AG09319 (cell line): ENCODE measurements at regions not wholly inside any gene's neighbourhood (a gene's known extent, or its start where the extent isn't known, plus 50 kb on each side); places are given as distances from the start of the nearest gene placed in this dataset.
"Not testable (repeated sequence)": the region's sequence is repeated elsewhere in the genome, so short reads cannot be mapped to it uniquely, and the experiment has no call there.

Experiments
- DNase-seq: peaks from one replicate; pipeline ENCODE4 v3.0.0-alpha.2; 2010; ENCODE audit warnings: low read depth; ENCODE audit errors: extremely low read depth
- CTCF ChIP-seq: IDR thresholded peaks from 2 replicates; pipeline ENCODE4 v1.5.1; 2011; ENCODE audit warnings: low read depth, mild to moderate bottlenecking, inconsistent platforms, low read length, moderate library complexity

DNA sequence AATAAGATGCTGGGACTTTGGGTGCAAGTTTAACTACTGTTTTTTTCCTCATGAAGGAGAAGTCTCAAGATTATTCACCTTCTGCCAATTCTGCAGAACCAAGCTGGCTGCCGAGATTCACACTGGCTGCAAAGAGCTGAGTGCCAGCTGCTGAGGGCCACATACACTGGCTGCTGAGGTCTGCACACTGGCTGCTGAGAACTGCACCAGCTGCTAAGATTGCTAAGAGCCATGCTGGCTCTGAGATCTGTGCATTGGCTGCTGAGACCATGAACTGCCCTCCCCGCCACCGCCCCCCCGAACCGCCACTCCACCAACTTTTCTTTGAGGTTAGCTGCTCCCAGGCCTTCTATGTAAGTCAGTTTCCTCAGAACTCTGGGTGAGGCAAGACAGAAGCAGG lies 330.3 kb downstream of the CBLL2 start:
- DNase-seq: no peak
- no peak for TF ChIP-seq CTCF

DNA sequence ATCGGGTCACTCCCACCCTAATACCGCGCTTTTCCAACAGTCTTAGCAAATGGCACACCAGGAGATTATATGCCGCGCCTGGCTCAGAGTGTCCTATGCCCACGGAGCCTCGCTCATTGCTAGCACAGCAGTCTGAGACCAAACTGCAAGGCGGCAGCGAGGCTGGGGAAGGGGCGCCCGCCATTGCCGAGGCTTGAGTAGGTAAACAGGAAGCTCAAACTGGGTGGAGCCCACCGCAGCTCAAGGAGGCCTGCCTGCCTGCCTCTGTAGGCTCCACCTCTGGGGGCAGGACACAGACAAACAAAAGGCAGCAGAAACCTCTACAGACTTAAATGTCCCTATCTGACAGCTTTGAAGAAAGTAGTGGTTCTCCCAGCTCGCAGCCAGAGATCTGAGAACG lies 336.7 kb downstream of the CBLL2 start:
- not testable (repeated sequence) for DNase-seq

DNA sequence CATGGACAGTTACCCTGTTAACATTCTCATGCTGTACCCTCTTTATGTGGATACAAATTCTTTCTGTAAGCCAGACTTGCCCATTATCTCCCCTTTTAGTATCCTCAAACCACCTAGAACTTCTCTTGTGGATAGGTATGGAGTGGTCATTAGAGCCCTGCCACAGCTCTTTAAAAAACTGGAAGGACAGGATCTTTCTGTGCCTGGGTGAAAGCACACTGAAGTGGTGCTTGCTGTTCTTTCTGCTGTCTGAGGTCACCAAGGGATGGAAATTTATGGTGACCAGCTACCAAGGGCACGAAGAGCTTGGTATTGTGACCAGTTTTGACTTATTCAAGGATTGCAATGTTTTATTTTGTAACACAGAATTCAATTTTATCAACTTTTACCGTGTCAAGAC lies 344.2 kb downstream of the CBLL2 start:
- no peak for TF ChIP-seq CTCF
- no peak for DNase-seq

DNA sequence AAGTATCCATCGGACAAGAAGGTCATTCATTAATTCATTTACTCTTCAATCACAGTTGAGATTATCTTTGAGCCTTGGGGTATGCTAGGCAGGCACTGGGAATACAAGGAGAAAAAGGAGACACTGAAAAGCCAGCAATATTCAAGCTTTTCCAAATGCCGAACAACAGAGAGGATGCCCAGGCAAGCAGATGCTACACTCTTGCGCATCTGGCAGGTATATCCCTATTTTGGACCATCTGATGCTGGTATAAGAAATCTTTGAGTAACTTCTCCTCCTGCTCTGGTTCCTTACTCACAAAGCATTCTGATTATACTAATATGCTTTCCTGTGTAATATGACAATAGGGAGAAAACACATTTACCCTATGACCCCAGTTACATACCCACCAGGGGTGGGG lies 354.9 kb downstream of the CBLL2 start:
- TF ChIP-seq CTCF: no peak
- DNase-seq: no peak

- TF ChIP-seq CTCF: no peak
- DNase-seq: no peak
Measured at GRCh38 chrX:22628275-22628674, 355.6 kb downstream of the CBLL2 start.

- TF ChIP-seq CTCF: no peak
Measured at GRCh38 chrX:22629105-22629725, 356.5 kb downstream of the CBLL2 start.

DNA sequence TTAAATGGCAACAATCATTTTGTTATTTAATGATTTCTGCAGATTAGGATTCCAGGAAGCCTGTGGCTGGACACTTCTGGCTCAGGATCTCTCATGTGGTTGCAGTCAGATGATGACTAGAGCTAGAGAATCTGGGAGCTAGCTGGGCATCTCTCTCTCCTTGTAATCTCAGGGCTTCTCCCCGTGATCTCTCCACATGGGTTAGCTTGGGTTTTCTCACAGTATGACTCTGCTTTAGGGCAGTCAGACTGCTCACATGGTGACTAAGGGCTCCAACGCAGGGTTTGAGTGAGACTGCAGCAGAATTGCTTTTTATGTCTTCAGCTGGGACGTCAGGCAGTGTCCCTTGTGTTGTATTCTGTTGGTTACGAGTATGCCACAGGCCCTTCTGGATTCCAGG lies 361.4 kb downstream of the CBLL2 start:
- no peak for TF ChIP-seq CTCF
- no peak for DNase-seq

More at GRCh38 chrX:22629105-22629725, 356.5 kb downstream of the CBLL2 start:
- DNase-seq: no peak

GRCh38 chrX:22634751-22635150 lies 362.0 kb downstream of the CBLL2 start:
- TF ChIP-seq CTCF: no peak
- DNase-seq: no peak
